H1 (cell line): ENCODE measurements at regions not wholly inside any gene's neighbourhood (a gene's known extent, or its start where the extent isn't known, plus 50 kb on each side); places are given as distances from the start of the nearest gene placed in this dataset.

Experiments used
- CTCF ChIP-seq, 3 experiments: IDR thresholded peaks; 1 replicate in 2 of 3; 2 replicates in 1 of 3; pipeline versions ENCODE4 v1.5.1 to v1.6.1; 2011; ENCODE audit warnings: low read length in 3 of 3, mild to moderate bottlenecking in 3 of 3, inconsistent platforms in 2 of 3, low read depth in 1 of 3, moderate library complexity in 1 of 3; ENCODE audit not compliant: insufficient read depth in 1 of 3; ENCODE audit errors: control extremely low read depth in 1 of 3
- EGR1 ChIP-seq: IDR thresholded peaks from 2 replicates; pipeline ENCODE4 v1.6.1; 2011; ENCODE audit warnings: low read depth, low read length, borderline replicate concordance
- MAFK ChIP-seq: IDR thresholded peaks from 2 replicates; pipeline ENCODE4 v1.6.1; 2012; ENCODE audit warnings: low read depth, mild to moderate bottlenecking, improper control_type of control experiment, low read length

GRCh38 chr5:91484662-91485061 is 101.5 kb upstream of the ARRDC3 start:
- TF ChIP-seq MAFK (no peak), EGR1 (no peak), CTCF (IDR thresholded peaks at IDR 0.05; ENCODE audit: control extremely low read depth in 1 of 3, insufficient read depth in 1 of 3, low read depth in 1 of 3, low read length in 3 of 3) (no peak)
